Activated CD4-positive, alpha-beta memory T cell treated with anti-CD3 and anti-CD28 coated beads for 36 hours (primary cell): ENCODE measurements at regions not wholly inside any gene's neighbourhood (a gene's known extent, or its start where the extent isn't known, plus 50 kb on each side); places are given as distances from the start of the nearest gene placed in this dataset.
"Not testable (repeated sequence)": the region's sequence is repeated elsewhere in the genome, so short reads cannot be mapped to it uniquely, and the experiment has no call there.

Experiments used
- CTCF ChIA-PET: fragments of 350-600 bp; sonication (Branson Sonifier 250); formaldehyde crosslinking; loops from one replicate; lab custom pipeline; 2021; ENCODE audit warnings: antibody characterized with exemption, inconsistent platforms; lab: Charles Lee
- POLR2A ChIA-PET: fragments of 350-600 bp; sonication (Branson Sonifier 250); formaldehyde crosslinking; loops from one replicate; lab custom pipeline; 2021; ENCODE audit warnings: antibody characterized with exemption; lab: Charles Lee
- DNase-seq: peaks from one replicate; pipeline ENCODE4 v3.0.0-alpha.2; 2020
- H3K27ac Mint-ChIP-seq: one replicate; pipeline ENCODE4 v1.8.0; 2021; ENCODE audit warnings: mixed read lengths
- H3K27me3 Mint-ChIP-seq: one replicate; pipeline ENCODE4 v1.8.0; 2021; ENCODE audit warnings: mixed read lengths
- H3K36me3 Mint-ChIP-seq: one replicate; pipeline ENCODE4 v1.8.0; 2021; ENCODE audit warnings: mixed read lengths
- H3K4me1 Mint-ChIP-seq: one replicate; pipeline ENCODE4 v1.8.0; 2021; ENCODE audit warnings: low read depth, mixed read lengths
- H3K4me3 Mint-ChIP-seq: one replicate; pipeline ENCODE4 v1.8.0; 2021; ENCODE audit warnings: mild to moderate bottlenecking, mixed read lengths
- H3K9me3 Mint-ChIP-seq: one replicate; pipeline ENCODE4 v1.8.0; 2021; ENCODE audit warnings: mixed read lengths
- intact Hi-C: fragments of 100-400 bp; cut with micrococcal nuclease; formaldehyde crosslinking; loops from one replicate; pipeline ENCODE4 v1.15.1; 2023

DNA sequence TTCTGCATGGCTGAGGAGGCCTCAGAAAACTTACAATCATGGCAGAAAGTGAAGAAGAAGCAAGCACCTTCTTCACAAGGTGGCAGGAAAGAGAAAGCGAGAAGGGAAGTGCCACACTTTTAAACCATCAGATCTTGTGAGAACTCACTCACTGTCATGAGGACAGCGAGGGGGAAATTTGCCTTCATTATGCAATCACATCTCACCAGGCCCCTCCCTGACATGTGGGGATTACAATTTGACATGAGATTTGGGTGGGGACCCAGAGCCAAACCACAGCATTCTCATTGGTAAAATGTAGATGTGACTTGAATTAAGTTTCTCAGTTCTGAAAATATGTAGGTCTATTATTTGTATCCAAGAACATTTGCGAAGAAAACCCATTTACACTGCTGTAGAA is 854.8 kb downstream of the EPHA4 start:
- Mint-ChIP-seq H3K27me3 (peaks cover 6% of the 10 kb centered on the region), H3K9me3 (no peaks in the 10 kb centered on the region), H3K4me3 (no peak overlapping the region), H3K36me3 (no peaks in the 10 kb centered on the region), H3K4me1 (no peaks in the 10 kb centered on the region), H3K27ac (no peak overlapping the region)
- no peak for DNase-seq
- CTCF ChIA-PET = no interaction called here
- intact Hi-C loops = no loop called here
- POLR2A ChIA-PET = no interaction called here

DNA sequence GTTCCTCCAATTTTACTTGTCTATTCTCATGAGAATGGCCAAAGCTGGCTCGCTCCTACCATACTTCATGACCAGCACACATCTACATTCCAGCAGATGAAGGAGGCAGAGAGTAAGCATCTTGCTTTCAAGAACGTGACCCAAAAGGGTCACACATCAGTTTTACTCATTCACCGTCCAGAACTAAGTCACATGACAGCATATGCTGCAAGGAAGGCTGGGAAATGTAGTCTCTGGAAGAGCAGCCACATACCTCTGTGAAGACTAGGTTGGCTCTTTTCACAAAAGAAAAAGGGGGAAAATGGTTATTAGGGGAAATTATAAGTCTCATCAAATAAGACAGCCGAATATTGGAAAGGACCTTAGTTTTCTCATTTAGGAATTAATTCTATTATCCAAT is 835.3 kb downstream of the EPHA4 start:
- Mint-ChIP-seq H3K36me3 (no peaks in the 10 kb centered on the region), H3K4me1 (no peaks in the 10 kb centered on the region), H3K27ac (no peak overlapping the region), H3K27me3 (peaks cover 2% of the 10 kb centered on the region), H3K4me3 (no peak overlapping the region), H3K9me3 (no peaks in the 10 kb centered on the region)
- intact Hi-C loops = no loop called here
- POLR2A ChIA-PET = no interaction called here
- DNase-seq = no peak
- CTCF ChIA-PET = no interaction called here

DNA sequence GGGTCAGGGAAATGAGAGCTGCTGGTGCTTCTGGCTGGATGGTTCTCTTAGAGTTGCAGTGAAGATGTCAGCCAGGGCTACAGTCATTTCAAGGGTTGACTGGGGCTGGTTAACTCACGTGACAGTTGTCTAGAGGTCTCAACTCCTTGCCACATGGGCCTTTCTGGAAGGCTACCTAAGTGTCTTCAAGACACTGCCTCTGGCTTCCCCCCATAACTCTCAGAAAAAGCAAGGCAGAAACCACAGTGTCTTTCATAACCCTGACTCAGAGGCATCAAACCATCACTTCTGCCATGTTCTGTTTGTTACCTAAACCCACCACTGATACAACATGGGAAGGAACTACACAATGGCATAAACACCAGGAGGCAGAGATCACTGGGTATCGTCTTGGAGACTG is 828.9 kb downstream of the EPHA4 start:
- Mint-ChIP-seq H3K36me3 (no peaks in the 10 kb centered on the region), H3K27ac (no peak overlapping the region), H3K4me1 (no peaks in the 10 kb centered on the region), H3K27me3 (peaks cover 2% of the 10 kb centered on the region), H3K9me3 (no peaks in the 10 kb centered on the region), H3K4me3 (no peak overlapping the region)
- POLR2A ChIA-PET = no interaction called here
- CTCF ChIA-PET = no interaction called here
- DNase-seq = no peak
- intact Hi-C loops = no loop called here

DNA sequence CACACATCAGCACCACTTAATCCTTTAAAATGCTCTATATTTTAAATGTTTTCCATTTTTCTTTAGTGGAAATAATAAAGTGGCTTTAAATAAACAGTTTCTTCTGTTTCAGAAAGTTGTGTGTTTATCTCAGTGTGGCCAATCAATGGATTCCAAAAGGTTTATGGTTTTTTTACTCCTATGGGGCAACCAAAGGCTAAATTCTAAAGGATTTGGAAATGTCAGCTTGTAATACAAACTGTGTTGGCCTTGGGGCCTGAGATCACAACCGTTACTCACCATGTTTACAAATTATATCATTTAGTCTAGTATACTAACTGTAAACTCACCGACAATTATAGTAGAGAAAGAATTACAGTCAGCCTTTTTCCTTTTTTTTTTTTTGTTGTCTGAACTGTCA is 827.2 kb downstream of the EPHA4 start:
- no peak overlapping the region for H3K27ac Mint-ChIP-seq
- H3K9me3 Mint-ChIP-seq = no peaks in the 10 kb centered on the region
- H3K27me3 Mint-ChIP-seq = peaks cover 2% of the 10 kb centered on the region
- H3K36me3 Mint-ChIP-seq = no peaks in the 10 kb centered on the region
- H3K4me3 Mint-ChIP-seq = no peak overlapping the region
- ChIA-PET CTCF (no interaction called here), POLR2A (no interaction called here)
- no peaks in the 10 kb centered on the region for H3K4me1 Mint-ChIP-seq
- no peak for DNase-seq
- intact Hi-C loops = no loop called here

DNA sequence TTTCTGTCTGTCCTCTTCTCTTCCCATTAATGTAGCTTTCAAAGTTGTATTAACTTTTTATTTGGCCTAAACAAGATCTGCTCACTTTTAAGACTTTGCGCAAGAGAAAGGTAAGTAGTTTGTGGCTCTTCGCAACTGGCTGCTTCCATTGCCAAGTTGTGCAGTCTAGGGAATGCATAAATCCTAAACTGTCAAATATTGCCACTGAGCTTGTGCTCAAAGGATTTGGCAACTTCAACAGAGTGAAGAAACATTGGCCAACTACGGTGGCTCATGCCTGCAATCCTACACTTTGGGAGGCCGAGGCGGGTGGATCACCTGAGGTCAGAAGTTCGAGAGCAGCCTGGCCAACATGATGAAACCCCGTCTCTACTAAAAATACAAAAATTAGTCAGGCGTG is 826.4 kb downstream of the EPHA4 start:
- ChIA-PET CTCF (no interaction called here), POLR2A (no interaction called here)
- Mint-ChIP-seq H3K4me3 (no peak overlapping the region), H3K9me3 (no peaks in the 10 kb centered on the region), H3K36me3 (no peaks in the 10 kb centered on the region), H3K4me1 (no peaks in the 10 kb centered on the region), H3K27me3 (no peaks in the 10 kb centered on the region), H3K27ac (no peak overlapping the region)
- intact Hi-C loops = no loop called here
- no peak for DNase-seq

DNA sequence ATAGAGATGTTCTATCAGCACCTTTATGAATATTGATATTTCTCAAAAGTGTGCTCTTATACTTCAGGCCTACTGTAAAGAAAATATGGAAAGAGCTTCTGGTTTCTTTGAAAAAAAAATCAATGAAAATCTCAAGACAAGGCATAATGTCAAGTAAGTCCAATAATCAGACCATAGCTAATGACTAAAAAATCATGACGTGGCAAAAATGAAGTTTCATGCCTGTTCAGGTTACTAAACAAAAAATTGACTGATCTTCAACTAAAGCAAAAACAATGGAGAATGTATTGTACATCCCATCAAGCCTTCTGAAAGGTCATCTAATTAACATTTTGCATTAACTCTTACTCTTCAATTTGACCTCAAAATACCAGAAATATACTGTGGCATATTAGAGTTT is 824.4 kb downstream of the EPHA4 start:
- no peak overlapping the region for H3K4me3 Mint-ChIP-seq
- H3K9me3 Mint-ChIP-seq = peaks cover 2% of the 10 kb centered on the region
- DNase-seq = no peak
- ChIA-PET POLR2A (no interaction called here), CTCF (no interaction called here)
- H3K27ac Mint-ChIP-seq = no peak overlapping the region
- intact Hi-C loops = no loop called here
- H3K4me1 Mint-ChIP-seq = no peaks in the 10 kb centered on the region
- H3K36me3 Mint-ChIP-seq = no peaks in the 10 kb centered on the region
- no peaks in the 10 kb centered on the region for H3K27me3 Mint-ChIP-seq

DNA sequence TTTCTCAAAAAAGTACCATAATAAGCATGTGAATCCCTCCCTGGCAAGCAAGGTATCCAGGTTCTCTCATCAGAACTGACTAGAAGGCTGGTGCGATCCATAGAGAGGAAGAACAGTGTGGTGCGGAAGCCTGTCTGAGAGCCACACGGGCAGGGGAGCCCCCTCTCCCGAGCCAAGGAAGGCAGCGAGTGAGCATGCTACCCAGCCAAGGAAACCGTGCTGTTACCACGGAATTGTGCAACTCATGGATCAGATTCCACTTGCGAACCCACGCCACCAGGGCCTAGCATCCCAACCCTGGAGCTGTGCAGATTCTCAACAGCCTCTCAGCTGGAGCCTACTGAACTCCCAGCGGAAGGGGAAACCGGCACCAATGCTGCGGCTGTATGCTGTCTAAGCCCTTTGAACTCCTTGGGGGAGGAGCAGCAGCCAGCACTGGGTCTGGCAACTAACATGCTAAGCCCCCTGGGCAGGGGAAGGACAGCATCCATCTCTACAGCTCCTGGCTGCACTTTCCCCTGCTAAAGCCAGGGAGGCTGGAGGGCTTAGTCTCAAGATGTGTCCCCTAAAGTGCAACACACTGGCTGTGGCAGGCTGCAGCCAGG is 823.1 kb downstream of the EPHA4 start:
- intact Hi-C loops = no loop called here

DNA sequence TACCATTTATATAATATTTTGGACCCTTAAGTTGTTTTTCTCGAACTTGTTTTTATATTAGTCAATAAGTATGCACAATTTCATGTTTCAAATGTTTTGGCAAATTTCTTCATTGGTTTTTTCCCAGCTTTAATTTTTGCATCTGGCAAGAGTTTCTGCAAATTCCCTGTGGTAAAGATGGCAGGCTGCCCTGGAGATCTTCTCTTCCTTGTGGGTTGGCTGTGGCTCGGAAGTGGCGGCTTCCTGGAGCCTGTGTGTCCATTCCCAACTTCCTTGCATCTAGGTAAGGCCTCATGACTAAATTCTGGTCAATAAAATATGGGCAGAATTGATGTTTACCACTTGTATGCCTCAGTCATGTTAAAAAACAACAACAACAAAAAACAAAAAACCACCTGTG is 818.6 kb downstream of the EPHA4 start:
- Mint-ChIP-seq H3K27ac (no peak overlapping the region), H3K9me3 (peaks cover 2% of the 10 kb centered on the region), H3K4me1 (peaks cover 5% of the 10 kb centered on the region), H3K27me3 (no peaks in the 10 kb centered on the region), H3K4me3 (no peak overlapping the region), H3K36me3 (no peaks in the 10 kb centered on the region)
- CTCF ChIA-PET = no interaction called here
- intact Hi-C loops = no loop called here
- no peak for DNase-seq
- POLR2A ChIA-PET = no interaction called here

More for the DNA sequence above, 823.1 kb downstream of the EPHA4 start:
- Mint-ChIP-seq H3K9me3 (peaks cover 2% of the 10 kb centered on the region), H3K4me3 (no peak overlapping the region), H3K36me3 (no peaks in the 10 kb centered on the region), H3K27me3 (no peaks in the 10 kb centered on the region), H3K27ac (no peak overlapping the region), H3K4me1 (no peaks in the 10 kb centered on the region)
- ChIA-PET POLR2A (no interaction called here), CTCF (no interaction called here)
- no peak for DNase-seq

DNA sequence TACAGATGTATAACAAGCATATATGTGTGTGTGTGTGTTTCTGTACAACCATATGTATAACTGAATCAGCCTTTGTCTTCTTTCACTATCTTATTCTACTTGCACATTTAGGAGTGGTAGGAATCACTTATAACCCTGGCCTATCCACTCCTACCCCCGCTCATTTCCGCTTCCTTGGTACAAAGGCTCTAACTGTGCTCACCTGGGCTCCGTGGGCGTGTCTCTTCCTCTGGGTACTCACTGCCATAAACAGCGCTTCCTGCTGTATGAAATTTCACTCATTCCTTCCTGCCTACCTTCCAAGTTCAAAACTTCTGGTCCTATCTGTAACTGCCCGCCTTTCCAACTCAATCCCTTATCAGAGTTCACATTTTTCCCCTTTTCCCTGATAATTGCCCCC is 815.5 kb downstream of the EPHA4 start:
- no peak for DNase-seq
- intact Hi-C loops = no loop called here
- peaks cover 5% of the 10 kb centered on the region for H3K4me1 Mint-ChIP-seq
- CTCF ChIA-PET = no interaction called here
- H3K9me3 Mint-ChIP-seq = peaks cover 2% of the 10 kb centered on the region
- H3K27ac Mint-ChIP-seq = no peak overlapping the region
- H3K4me3 Mint-ChIP-seq = no peak overlapping the region
- POLR2A ChIA-PET = no interaction called here
- H3K27me3 Mint-ChIP-seq = no peaks in the 10 kb centered on the region
- H3K36me3 Mint-ChIP-seq = no peaks in the 10 kb centered on the region

DNA sequence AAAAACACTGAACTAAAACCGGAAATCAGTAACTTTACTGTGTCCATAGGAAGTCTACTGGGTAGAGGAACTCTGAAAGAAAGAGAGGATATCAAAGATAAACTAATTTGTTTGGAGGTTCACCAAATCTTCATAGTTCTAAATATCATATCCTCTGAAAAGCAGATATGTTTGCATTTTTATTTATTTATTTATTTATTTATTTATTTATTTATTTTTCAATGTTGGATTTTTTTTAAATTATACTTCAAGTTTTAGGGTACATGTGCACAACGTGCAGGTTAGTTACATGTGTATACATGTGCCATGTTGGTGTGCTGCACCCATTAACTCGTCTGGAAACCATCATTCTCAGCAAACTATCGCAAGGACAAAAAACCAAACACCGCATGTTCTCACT is 813.7 kb downstream of the EPHA4 start:
- DNase-seq, H3K4me3 Mint-ChIP-seq: not testable (repeated sequence)

DNA sequence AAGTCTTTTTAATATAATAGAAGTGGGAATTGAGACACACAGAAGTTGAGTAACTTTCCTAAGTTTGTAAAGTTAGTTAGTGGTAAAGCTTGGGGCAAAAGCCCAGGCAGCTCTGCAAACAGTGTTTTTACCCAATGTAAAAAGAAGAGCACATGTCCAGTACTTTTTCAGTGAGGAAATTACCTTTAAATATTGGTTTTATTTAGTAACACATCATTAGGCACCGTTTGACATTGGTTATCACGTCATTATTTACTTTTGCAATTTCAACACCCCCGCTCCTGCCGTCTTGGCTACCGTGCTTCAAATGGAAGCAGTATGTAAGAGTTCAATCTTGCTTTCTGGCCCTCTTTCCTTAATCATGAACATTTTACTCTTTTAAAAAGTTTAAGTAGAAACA is 807.9 kb downstream of the EPHA4 start:
- no peaks in the 10 kb centered on the region for H3K27me3 Mint-ChIP-seq
- no peak overlapping the region for H3K27ac Mint-ChIP-seq
- peaks cover 2% of the 10 kb centered on the region for H3K9me3 Mint-ChIP-seq
- no peaks in the 10 kb centered on the region for H3K36me3 Mint-ChIP-seq
- POLR2A ChIA-PET = no interaction called here
- intact Hi-C loops = no loop called here
- CTCF ChIA-PET = no interaction called here
- H3K4me3 Mint-ChIP-seq = no peak overlapping the region
- H3K4me1 Mint-ChIP-seq = no peaks in the 10 kb centered on the region
- DNase-seq = no peak

More for the DNA sequence above, 813.7 kb downstream of the EPHA4 start:
- POLR2A ChIA-PET, intact Hi-C loops, H3K27ac Mint-ChIP-seq, H3K36me3 Mint-ChIP-seq, CTCF ChIA-PET, H3K9me3 Mint-ChIP-seq, H3K27me3 Mint-ChIP-seq, H3K4me1 Mint-ChIP-seq: not testable (repeated sequence)

DNA sequence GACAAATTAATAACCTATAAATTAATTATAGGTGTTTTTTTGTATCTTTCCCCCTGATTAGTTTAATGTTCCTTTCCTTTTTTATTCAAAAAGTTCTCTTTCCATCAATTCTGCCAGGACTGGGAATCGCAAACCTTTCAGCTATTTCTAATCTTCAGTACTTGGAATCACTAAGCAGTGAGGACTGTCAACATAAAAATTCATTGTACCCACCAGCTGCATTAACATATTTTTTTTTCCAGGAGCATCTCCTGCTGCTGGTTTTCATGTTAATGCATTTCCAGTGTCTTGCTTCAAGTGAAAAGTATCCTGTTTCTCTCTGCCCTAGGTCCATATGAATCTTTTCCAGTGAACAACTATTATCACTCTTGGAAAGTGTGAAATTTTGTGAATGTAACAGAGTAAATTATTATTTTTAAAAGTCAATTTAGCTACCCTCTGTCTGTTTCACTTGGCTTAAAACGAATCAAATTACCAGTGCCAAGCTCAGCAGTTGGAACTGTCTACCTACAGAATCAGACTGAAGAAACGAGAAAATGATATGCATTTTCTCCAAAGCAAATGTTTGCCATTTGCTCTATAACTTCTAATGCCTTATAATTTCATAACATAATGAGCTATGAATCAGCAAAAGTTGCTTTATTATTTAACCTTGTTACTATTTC is 804.4 kb downstream of the EPHA4 start:
- ChIA-PET POLR2A (no interaction called here), CTCF (no interaction called here)
- intact Hi-C loops = no loop called here
- H3K4me1 Mint-ChIP-seq = no peaks in the 10 kb centered on the region
- no peaks in the 10 kb centered on the region for H3K9me3 Mint-ChIP-seq
- H3K36me3 Mint-ChIP-seq = no peaks in the 10 kb centered on the region
- H3K27me3 Mint-ChIP-seq = no peaks in the 10 kb centered on the region
- no peak for DNase-seq
- H3K4me3 Mint-ChIP-seq = no peak overlapping the region
- H3K27ac Mint-ChIP-seq = no peak overlapping the region

DNA sequence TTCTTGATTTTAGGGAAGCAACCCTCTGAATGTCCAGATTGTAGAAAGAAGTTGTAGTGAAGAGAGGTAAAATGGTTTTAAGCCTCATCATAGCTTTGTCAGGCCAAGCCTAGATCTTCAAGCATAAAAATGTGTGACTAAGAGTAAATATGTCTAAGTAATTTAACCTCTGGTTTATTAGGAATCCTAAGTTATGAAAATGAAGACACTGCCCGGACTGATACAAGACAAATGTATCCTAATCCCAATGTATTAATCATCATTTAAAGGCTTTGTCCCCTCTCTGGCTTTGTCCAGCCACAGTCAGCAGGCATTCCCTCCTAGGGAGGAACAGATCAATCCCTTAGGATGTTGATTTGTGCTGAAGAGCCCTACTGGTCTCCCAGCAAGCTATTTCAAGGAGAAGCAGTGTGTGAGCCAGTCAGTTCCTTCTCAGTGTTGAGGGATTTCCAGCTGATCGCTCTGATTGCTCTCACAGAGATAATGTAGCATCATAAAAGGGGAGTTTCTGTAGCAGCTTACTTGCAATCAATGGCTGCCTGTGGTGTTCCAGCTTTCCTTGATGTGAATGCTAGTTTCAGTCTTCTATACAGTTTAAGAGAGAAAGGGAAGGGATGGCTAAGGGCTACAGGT is 796.1 kb downstream of the EPHA4 start:
- intact Hi-C loops = no loop called here
- POLR2A ChIA-PET = no interaction called here
- Mint-ChIP-seq H3K27ac (no peak overlapping the region), H3K4me1 (no peaks in the 10 kb centered on the region), H3K9me3 (peaks cover 5% of the 10 kb centered on the region), H3K36me3 (no peaks in the 10 kb centered on the region), H3K27me3 (no peaks in the 10 kb centered on the region), H3K4me3 (no peak overlapping the region)
- CTCF ChIA-PET = no interaction called here
- no peak for DNase-seq
